Stimulated activated CD8-positive, alpha-beta memory T cell treated with anti-CD3 and anti-CD28 coated beads, Interleukin-7, amount 100 ng/mL, for 1 hour (primary cell): ENCODE measurements at regions not wholly inside any gene's neighbourhood (a gene's known extent, or its start where the extent isn't known, plus 50 kb on each side); places are given as distances from the start of the nearest gene placed in this dataset.
"Not testable (repeated sequence)": the region's sequence is repeated elsewhere in the genome, so short reads cannot be mapped to it uniquely, and the experiment has no call there.

ENCODE experiments used
- DNase-seq, 2 donors: peaks; one replicate each; pipeline ENCODE4 v3.0.0-alpha.2; 2020; ENCODE audit warnings: low read depth in 2 of 2

DNA sequence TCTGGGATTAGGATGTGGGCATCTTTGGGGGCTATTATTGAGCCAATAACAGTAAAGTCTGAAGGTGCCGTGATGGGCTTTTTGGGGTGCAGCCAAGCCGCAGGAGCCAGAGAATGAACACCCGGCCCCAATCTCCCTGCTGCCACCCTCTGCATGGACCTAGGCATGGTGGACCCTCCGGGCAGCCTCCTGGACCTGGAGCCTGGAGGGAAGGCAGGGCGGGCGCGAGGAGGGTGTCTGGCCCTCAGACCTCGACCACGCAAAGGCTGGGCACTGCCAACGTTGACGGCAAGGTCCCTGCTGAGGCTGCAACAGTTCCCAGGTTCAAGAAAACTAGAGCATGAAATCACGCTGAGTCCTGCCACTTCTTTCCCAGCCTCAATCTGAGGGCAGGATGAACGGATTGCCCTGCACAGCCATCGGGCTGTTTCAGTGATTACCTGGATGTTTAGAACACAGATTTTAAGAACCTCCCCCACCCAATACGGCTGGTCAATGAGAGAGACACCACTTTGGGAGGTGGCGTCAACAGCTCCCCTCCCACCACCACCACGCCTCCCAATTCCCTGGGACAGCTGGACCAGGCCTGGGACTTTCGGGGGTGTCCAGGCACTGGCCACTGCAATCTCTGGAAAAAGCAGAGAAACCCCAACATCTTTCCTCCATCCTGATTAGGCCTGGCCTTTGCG, 147.4 kb downstream of the NPIPB11 start:
- DNase-seq: not testable (repeated sequence)

DNA sequence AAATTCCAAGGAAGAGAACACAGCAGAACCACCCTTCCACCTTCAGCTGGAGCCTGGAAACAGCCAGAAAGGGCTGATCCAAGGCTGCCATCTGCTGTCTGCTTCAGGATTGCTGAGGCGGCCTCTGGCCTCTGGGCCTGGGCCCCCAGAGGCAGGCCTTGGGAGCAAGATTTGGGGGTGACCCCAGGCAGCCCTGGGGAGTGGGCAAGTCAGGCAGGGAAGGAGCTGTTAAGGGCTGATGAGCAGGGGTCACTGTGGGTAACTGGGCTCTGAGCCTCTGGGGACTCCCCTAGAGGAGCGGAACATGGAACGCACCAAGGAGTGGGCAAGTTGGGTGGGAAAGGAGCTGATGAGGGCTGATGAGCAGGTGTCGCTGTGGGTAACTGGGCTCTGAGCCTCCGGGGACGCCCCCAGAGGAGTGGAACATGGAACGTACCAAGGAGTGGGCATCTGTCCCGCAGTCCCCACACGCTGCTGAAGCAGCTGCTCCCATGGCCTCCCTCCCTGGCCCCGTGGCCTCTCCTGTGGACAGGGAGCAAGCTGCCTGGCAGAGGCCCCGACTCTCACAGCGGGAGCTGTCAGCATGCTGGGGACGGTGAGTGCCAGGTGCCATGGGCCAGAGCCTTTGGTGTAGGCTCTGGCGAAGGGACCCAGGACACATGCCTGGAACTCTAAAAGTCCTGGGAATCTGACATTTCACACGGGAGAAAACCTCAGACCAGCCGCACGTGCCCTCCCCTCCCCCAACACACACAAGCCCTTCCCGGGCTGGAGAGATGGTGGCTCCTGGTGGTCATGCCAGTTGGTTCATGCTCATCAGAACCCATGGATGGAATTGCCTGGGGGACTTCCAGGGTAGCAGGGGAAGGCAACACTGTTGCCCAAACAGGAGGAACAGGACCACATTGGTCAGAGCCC, 148.8 kb downstream of the NPIPB11 start:
- not testable (repeated sequence) for DNase-seq

DNA sequence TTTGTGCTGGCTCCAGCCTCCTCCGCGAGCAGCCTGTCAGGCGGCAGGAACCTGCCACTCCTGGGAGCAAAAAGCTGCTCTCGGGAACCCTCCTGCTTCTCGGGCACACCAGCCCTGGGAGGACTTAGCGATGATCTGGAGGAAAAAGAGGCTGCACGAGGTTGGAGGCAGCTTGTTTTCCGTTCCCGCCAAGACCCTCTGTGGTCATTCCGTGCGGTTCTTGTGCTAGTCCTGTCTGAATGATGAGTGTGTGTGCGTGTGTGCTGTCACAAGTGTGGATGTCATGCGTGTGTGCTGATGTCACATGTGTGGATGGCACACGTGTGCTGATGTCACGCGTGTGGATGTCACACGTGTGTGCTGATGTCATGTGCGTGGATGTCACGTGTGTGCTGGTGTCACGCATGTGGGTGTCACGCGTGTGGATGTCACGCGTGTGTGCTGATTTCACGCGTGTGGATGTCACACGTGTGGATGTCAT, 150.0 kb downstream of the NPIPB11 start:
- no peak for DNase-seq

DNA sequence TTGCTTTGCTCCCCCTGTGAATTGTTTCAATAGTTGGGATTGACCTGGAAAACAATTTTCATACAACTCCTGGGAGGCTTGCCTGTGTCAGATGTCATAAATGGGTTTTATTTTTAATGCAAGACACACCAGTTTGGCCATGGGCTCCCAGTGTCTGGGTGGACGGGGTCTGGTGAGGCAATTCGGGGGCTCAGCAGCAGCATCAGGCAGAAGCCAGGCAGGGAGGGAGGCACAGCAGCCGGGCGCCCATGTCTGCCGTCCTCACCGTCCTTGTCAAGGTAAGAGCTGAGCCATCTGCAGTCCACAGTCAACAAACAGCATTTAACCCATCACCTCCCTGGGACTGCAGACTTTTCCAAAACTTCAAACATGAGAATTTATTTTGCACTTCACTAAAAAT, 150.6 kb downstream of the NPIPB11 start:
- DNase-seq: not testable (repeated sequence)

DNA sequence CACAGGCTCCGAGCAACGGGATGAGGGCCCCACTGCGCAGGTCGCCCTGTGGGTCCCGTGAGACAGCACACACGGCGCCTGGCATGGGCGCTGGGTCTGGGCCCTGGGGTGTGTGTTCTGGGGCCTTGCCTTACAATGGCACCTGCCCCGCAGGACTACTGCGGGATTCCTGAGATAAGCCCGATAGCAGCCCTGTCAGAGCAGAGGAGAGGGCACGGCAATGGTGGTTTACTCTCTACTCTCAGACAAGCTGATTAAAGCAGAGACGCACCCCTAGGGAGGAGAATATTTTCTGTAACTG, 151.1 kb downstream of the NPIPB11 start:
- not testable (repeated sequence) for DNase-seq

DNA sequence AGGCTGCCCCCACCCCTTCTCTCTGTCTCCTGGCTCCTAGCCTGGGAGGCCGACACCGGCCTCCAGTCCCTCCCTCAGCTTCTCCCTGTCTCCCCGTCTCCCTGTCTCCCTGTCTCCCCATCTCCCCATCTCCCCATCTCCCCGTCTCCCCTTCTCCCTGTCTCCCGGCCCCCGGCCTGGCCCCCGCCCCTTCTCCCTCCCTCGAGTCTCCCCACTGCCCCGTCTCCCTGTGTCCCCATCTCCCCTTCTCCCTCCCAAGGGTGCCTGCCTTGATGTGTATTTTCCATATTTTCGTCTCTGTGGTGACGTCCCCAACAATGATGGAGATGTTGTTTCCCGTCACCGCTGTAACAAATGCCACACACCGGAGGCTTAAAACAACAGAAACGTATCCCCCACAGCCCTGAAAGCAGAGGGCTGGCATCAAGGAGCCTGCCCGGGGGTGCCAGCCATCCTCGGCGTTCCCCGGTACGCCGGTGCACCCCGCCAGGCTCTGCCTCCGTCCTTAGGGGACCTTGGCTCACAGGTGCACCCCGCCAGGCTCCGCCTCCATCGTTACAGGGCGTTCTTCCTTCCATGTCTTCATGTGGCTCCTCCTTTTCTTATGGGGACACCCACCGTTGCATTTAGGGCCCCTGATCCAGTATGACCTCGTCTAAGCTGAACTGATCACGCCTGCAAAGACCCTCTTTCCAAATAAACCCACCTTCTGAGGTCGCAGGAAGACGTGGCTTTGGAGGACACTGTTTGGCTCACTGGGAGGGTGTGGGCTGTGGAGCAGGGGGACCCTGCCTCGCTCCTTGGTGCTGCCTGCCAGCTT, 151.6 kb downstream of the NPIPB11 start:
- DNase-seq: no peak

DNA sequence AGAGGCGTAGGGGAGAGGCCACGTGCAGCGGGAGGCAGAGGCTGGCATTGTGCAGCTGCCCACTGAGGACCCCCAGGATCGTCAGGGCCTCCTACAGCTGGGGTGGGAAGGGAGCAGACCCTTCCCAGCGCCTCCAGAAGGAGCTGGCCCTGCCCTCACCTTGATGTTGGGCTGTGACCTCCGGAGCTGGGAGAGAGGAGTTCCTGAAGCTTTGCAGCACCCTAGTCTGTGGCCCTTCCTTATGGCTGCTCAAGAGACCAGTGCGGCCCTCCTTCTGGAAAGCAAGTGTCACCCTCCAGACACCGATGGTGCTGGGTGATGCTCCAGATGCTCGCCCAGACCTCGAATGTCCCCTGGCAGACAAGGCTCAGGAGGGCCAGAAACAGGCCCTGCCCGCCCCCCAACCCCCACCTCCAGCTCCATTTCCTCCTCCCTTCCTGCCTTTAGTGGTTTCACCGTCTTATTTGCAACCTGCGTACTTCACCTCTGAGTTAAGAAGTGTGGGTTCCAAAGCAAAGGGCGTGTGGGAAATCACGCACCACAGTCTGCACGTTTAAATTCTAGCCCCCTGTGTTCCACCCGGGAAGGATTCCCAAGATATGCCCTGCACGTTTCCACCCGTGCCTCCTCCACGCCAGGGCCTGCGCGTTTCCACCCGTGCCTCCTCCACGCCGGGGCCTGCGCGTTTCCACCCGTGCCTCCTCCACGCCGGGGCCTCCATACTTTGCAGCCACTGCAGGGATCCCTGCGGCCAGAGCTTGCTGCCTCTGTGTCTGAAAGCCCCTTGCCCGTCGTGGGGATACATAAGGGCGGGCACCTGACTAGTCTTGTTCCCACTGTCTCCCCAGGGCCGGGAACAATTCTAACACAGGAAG, 152.6 kb downstream of the NPIPB11 start:
- not testable (repeated sequence) for DNase-seq

DNA sequence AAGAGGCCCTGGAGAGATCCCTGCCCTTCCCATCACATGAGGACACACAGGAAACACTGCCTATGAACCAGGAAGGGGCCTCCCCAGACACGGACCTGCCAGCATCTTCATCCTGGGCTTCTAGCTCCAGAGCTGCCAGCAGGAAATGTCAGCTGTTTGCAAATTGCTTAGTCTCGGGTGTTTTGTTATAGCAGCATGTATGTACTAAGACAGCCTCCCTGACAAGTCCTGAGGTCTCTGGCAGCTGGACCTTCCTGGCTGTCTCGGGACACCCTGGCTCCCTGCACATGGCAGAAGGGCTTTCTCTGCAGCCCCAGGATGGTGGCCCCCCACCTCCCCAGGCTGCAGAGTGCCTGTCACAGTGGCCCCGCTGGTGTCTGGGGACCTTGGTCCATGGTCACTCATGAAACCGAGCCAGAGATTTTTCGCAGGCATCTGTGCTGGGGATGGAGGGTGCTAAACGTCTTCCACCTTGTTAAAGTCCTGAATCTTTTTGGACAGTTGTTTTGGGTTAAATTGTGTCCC, 153.4 kb downstream of the NPIPB11 start:
- not testable (repeated sequence) for DNase-seq

DNA sequence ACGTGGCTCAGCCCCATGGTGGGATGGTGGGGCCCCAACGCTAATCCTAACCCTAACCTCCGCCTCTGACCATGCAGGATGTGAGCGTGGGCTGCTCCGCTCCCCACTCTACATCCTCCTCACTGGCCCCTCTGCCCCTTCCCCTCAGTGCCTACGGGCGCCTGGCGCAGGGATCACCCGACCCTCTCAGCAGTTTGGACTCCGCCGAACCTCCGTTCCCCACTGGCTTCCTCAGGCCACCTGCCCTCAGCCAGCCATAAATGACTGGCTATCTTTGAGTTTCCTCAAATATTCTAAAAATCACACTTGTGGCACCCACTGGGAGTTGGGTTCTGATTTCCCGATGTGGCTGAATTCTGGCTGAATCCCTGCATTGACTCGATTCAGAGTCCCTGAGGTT, 154.2 kb downstream of the NPIPB11 start:
- DNase-seq: not testable (repeated sequence)

DNA sequence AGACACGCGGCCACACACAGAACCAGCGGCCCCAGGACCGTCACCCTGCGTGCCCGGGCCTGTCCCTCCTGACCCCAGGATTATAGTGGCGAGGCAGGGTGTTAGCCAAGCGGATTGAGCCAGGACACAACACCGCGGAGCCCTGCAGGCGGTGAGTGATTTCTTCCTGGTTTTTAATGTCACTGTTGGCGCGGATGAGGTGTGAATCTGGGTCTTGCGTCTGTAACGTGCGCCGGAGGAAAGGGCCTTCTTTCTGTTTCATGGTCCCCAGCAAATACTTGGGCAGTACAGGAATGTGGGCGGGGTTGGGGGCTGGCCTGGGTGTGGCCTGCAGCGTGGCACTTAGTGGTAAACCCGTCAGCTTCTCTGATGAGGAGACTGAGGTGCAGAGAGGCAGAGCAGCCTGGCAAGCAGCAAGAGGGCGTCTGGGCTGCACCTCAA, 154.9 kb downstream of the NPIPB11 start:
- DNase-seq: not testable (repeated sequence)

DNA sequence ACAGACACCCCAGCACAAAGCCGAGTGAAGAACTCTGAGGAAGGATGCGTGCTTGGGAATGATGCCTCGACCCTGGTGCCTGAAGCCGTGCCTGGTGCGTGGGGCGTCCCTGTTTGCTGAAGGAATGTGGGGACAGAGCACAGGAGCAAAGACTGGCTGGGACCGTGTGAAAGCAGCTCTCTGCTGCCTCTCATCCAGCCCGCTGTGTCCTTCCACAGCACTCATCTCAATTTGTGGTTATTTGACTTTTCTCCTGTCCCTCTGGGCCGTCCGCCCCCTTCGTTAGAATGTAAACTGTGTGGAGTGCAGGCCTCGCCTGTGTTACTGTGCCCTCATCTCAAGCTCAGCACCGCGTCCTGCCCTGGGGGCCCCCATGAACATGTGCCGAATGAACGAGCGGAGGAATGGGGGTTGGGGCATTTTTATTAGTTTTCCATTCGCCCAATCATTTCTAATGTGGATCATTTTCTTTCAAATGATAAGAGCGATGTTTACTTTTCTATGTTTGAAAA, 155.5 kb downstream of the NPIPB11 start:
- DNase-seq: not testable (repeated sequence)

DNA sequence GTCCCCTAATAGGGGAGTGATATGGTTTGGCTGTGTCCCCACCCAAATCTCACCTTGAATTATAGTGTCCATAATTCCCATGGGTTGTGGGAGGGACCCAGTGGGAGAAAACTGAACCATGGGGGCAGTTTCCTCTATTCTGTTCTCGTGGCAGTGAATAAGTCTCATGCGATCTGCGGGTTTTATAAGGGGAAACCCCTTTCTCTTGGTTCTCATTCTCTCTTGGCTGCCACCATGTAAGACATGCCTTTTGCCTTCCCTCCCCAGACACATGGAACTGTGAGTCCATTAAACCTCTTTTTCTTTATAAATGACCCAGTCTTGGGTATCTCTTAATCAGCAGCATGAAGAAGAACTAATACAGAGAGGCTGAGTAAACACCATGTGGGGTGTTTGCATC, 156.0 kb downstream of the NPIPB11 start:
- not testable (repeated sequence) for DNase-seq

DNA sequence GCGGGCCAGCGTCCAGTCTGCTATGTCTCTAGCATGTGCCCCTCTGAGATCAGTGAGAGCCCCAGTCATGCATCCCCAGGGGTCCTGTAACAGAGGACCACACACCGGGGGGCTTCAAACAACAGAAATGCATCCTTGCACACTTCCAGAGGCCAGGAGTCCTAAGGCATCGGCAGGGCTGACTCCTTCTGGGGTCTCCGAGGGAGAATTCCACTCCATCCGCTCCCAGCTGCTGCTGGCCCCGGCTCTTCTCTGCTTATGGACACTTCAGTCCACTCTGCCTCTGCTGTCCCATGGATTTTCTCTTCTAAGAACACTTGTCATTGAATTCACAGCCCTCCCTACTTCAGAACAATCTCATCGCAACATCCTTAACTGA, 157.6 kb downstream of the NPIPB11 start:
- DNase-seq: not testable (repeated sequence)

DNA sequence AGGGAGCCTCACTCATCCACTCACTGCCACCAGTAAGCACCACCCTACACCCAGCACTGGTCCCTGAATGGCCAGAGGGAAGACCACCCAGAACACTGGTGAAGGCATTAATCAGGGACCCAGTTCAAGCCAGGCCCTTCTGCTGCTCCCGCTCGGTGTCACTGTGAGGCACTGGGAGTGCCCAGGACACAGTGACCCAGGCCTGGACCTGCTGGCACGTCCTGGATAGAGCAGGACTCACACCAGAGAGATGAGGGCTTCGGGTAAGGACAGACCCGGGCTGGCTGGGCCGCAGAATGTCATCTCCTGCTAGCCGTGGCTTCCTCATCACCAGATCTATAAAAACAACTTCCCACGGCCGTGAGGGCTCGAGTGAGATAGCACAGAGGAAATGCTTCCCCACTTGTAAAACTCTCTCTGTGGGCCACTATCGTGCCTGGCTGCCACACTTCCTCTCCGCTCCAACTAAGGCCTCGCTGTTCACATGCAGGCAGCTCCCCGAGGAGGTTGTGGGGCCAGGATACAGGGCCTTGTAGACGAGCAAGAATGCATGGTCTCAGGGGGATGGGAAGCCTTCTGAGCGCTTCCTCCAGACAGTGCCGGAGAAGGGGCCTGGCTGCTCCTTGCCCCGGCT, 158.1 kb downstream of the NPIPB11 start:
- DNase-seq: not testable (repeated sequence)

DNA sequence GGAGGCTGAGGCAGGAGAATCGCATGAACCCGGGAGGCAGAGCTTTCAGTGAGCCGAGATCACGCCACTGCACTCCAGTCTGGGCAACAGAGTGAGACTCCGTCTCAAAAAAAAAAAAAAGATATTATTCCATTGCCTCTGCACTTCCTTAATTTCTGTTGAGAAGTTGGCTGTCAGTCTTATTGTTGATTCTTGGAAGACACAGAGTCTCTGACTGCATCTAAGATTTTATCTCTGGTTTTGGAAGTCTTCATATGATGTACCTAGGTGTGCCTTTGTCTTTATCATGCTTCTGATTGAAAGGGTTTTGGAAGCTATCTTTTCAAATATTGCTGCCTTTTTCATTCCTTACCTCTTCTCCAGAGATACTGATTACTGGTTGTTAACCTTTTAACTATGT, 160.4 kb downstream of the NPIPB11 start:
- DNase-seq: not testable (repeated sequence)

DNA sequence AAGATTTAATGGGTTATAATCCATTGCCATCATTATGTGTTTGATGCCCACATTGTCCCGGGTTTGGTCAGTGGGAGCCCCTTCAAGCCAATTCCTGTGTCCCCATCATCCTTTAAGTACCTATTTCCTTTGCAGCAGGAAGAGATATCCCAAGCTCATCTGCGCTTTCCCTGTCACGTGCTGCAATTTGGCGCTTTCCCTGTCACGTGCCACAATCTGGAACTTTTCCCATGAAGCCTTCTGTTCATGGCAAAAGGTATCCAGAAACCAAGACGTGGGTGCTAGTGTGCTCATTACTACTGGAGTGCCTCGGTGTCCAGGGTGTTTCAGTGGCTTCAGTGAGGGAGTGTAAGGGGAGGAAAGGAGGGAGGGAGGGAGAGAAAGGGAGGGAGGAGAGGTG, 168.5 kb downstream of the NPIPB11 start:
- no peak for DNase-seq

DNA sequence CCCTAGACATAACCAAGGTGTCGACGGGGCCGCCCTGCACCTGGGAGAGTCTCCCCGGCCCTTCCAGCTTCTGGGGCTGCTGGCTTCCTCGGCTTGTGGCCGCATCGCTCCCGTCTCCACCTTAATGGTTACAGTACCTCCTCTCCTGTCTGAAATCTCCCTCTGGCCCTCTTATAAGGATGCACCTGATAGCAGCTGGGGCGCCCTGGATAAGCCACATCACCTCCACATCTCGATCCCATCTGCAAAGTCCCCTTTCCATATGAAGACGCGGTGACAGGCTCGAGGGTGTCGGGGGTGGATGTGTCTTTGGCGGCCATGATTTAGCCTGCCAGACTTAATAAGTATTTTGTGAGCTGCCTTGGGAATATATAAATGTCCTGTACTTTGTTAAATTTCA, 169.0 kb downstream of the NPIPB11 start:
- not testable (repeated sequence) for DNase-seq

DNA sequence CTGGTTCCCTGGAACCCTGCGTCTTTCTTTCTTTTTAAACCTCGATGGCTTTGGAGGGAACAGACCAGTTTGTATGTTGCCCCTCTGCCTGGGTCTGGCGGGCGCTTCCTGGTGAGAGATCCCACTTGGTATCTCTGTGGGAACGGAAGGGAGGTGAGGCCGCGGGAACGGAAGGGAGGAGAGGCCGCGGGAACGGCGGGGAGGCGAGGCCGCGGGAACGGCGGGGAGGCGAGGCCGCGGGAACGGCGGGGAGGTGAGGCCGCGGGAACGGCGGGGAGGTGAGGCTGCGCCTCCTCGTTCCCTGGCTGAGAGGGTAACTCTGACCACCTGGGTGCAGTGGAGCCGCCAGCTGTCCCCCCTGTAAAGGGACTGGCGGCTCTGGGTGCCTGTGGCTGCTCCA, 169.5 kb downstream of the NPIPB11 start:
- not testable (repeated sequence) for DNase-seq

DNA sequence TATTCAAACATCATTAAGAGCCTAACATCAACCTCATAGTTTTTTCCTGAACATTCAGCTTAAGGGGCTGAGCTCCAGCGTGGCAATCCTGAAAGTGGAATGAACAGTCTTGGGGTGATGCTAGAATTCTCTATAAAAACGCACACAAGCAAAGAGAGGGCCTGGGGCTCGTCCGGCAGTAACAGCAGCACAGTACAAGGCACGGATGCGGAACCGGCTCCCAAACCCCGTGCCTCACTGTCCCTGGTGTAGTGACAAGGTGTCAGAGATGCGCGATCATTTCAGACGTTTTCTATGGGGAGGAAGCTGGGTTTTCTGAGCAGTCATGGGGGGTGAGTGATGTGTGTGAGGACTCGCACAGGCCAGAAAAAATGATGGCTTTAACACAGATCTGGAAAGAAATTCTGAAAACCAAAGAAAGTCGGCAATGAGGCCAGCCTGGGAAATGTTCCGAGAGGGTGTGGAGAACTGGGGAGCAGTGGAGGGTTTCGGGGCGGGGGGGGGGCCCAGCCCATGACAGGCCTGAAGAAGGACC, 170.6 kb downstream of the NPIPB11 start:
- not testable (repeated sequence) for DNase-seq
